Breast epithelium (tissue), 3 donors: ENCODE measurements at regions not wholly inside any gene's neighbourhood (a gene's known extent, or its start where the extent isn't known, plus 50 kb on each side); places are given as distances from the start of the nearest gene placed in this dataset.

ENCODE experiments used
- POLR2A ChIP-seq: fragments of 450-650 bp; IDR thresholded peaks from one replicate; pipeline ENCODE4 v1.6.1; 2016; ENCODE audit warnings: antibody characterized with exemption, mild to moderate bottlenecking, moderate library complexity
- TF ChIP-seq, protein P1 (sequence below), 3 donors: fragments of 450-650 bp; IDR thresholded peaks; one replicate each; pipeline ENCODE4 v1.5.1; 2016 to 2017; ENCODE audit warnings: antibody characterized with exemption in 3 of 3, mild to moderate bottlenecking in 3 of 3, moderate library complexity in 3 of 3

DNA sequence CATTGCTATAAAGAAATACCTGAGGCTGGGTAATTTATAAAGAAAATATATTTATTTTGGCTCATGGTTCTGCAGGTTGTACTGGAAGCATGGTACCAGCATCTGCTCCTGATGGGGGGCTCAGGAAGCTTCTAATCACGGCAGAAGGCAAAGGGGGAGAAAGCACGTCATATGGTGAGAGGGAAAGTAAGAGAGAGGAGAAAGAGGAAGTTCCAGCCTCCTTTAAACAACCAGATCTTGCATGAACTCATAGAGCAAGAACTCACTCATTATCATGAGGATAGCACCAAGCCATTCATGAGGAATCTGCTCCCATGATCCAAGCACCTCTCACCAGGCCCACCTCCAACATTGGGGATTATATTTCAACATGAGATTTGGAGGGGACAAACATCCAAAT is 125.0 kb upstream of the GRPR start:
- TF ChIP-seq, protein P1, sequence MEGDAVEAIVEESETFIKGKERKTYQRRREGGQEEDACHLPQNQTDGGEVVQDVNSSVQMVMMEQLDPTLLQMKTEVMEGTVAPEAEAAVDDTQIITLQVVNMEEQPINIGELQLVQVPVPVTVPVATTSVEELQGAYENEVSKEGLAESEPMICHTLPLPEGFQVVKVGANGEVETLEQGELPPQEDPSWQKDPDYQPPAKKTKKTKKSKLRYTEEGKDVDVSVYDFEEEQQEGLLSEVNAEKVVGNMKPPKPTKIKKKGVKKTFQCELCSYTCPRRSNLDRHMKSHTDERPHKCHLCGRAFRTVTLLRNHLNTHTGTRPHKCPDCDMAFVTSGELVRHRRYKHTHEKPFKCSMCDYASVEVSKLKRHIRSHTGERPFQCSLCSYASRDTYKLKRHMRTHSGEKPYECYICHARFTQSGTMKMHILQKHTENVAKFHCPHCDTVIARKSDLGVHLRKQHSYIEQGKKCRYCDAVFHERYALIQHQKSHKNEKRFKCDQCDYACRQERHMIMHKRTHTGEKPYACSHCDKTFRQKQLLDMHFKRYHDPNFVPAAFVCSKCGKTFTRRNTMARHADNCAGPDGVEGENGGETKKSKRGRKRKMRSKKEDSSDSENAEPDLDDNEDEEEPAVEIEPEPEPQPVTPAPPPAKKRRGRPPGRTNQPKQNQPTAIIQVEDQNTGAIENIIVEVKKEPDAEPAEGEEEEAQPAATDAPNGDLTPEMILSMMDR (IDR thresholded peaks at IDR 0.05), result no peak
- TF ChIP-seq POLR2A, result no peak
